Peyer's patch (tissue), 4 donors: ENCODE measurements at regions not wholly inside any gene's neighbourhood (a gene's known extent, or its start where the extent isn't known, plus 50 kb on each side); places are given as distances from the start of the nearest gene placed in this dataset.

Experiments used
- DNase-seq, 3 donors: peaks; one replicate each; pipeline ENCODE4 v3.0.0-alpha.2; 2017 to 2019
- H3K27ac ChIP-seq, 4 donors: fragments of 200-600 bp; sonication (generic); one replicate each; pipeline ENCODE4 v1.5.1; 2016 to 2019
- H3K27me3 ChIP-seq, 2 donors: fragments of 200-600 bp; sonication (generic); one replicate each; pipeline ENCODE4 v1.5.1; 2019
- H3K36me3 ChIP-seq, 3 donors: fragments of 200-600 bp; sonication (generic); one replicate each; pipeline ENCODE4 v1.5.1; 2016 to 2019
- H3K4me1 ChIP-seq, 4 donors: fragments of 200-600 bp; sonication (generic); one replicate each; pipeline ENCODE4 v1.5.1; 2016 to 2019
- H3K4me3 ChIP-seq, 4 donors: fragments of 200-600 bp; sonication (generic); 1 replicate in 3 of 4; 2 replicates in 1 of 4; pipeline ENCODE4 v1.5.1; 2016 to 2019; ENCODE audit warnings: mild to moderate bottlenecking in 1 of 4
- H3K9me3 ChIP-seq, 4 donors: fragments of 200-600 bp; sonication (generic); one replicate each; pipeline ENCODE4 v1.5.1; 2016 to 2019; ENCODE audit warnings: mild to moderate bottlenecking in 1 of 4
- CTCF ChIP-seq, 6 experiments: fragments of 450-650 bp in 4 of 6; fragments of 200-600 bp in 2 of 6; sonication (generic) in 1 of 6; IDR thresholded peaks; one replicate each; pipeline ENCODE4 v1.5.1; 2017 to 2019; ENCODE audit warnings: antibody characterized with exemption in 6 of 6, mild to moderate bottlenecking in 3 of 6, moderate library complexity in 1 of 6
- POLR2A ChIP-seq, 2 donors: fragments of 450-650 bp; IDR thresholded peaks; one replicate each; pipeline ENCODE4 v1.5.1; 2017; ENCODE audit warnings: antibody characterized with exemption in 2 of 2, mild to moderate bottlenecking in 2 of 2, moderate library complexity in 2 of 2

GRCh38 chr4:159757499-159757898 is 654.6 kb downstream of the RAPGEF2 start:
- H3K27ac ChIP-seq: no peak overlapping the region
- no peaks in the 10 kb centered on the region for H3K9me3 ChIP-seq
- TF ChIP-seq CTCF (IDR thresholded peaks at IDR 0.05) (no peak), POLR2A (IDR thresholded peaks at IDR 0.05) (no peak)
- no peak for DNase-seq
- H3K4me3 ChIP-seq: no peak overlapping the region
- H3K36me3 ChIP-seq: no peaks in the 10 kb centered on the region
- no peaks in the 10 kb centered on the region for H3K4me1 ChIP-seq
- H3K27me3 ChIP-seq: no peaks in the 10 kb centered on the region

- H3K36me3 ChIP-seq: no peaks in the 10 kb centered on the region
- DNase-seq: no peak
- no peak overlapping the region for H3K27ac ChIP-seq
- H3K27me3 ChIP-seq: no peaks in the 10 kb centered on the region
- no peak for TF ChIP-seq POLR2A (IDR thresholded peaks at IDR 0.05)
- no peak for TF ChIP-seq CTCF (IDR thresholded peaks at IDR 0.05)
- H3K9me3 ChIP-seq: no peaks in the 10 kb centered on the region
- no peaks in the 10 kb centered on the region for H3K4me1 ChIP-seq
- no peak overlapping the region for H3K4me3 ChIP-seq
Measured at GRCh38 chr4:159758061-159758460, 655.2 kb downstream of the RAPGEF2 start.

- H3K36me3 ChIP-seq: no peaks in the 10 kb centered on the region
- no peak for DNase-seq
- TF ChIP-seq POLR2A (IDR thresholded peaks at IDR 0.05) (no peak), CTCF (IDR thresholded peaks at IDR 0.05) (no peak)
- no peaks in the 10 kb centered on the region for H3K9me3 ChIP-seq
- no peak overlapping the region for H3K27ac ChIP-seq
- H3K4me1 ChIP-seq: no peaks in the 10 kb centered on the region
- H3K27me3 ChIP-seq: no peaks in the 10 kb centered on the region
- H3K4me3 ChIP-seq: no peak overlapping the region
Measured at GRCh38 chr4:159762672-159763071, 659.8 kb downstream of the RAPGEF2 start.

GRCh38 chr4:159764343-159764952 is 661.6 kb downstream of the RAPGEF2 start:
- Histone ChIP-seq H3K27me3 (no peaks in the 10 kb centered on the region), H3K4me1 (no peaks in the 10 kb centered on the region), H3K36me3 (no peaks in the 10 kb centered on the region), H3K27ac (no peak overlapping the region), H3K4me3 (no peak overlapping the region), H3K9me3 (no peaks in the 10 kb centered on the region)
- no peak for TF ChIP-seq POLR2A (IDR thresholded peaks at IDR 0.05)
- peak in 4 of 6 experiments; percentile 26 to 57 (median 42) for TF ChIP-seq CTCF (IDR thresholded peaks at IDR 0.05)
- no peak for DNase-seq

GRCh38 chr4:159765382-159765781 is 662.5 kb downstream of the RAPGEF2 start:
- H3K4me1 ChIP-seq: no peaks in the 10 kb centered on the region
- H3K27me3 ChIP-seq: no peaks in the 10 kb centered on the region
- H3K36me3 ChIP-seq: no peaks in the 10 kb centered on the region
- H3K4me3 ChIP-seq: no peak overlapping the region
- no peak overlapping the region for H3K27ac ChIP-seq
- TF ChIP-seq POLR2A (IDR thresholded peaks at IDR 0.05) (no peak), CTCF (IDR thresholded peaks at IDR 0.05) (no peak)
- H3K9me3 ChIP-seq: no peaks in the 10 kb centered on the region
- DNase-seq: no peak

- no peak for TF ChIP-seq CTCF (IDR thresholded peaks at IDR 0.05)
- TF ChIP-seq POLR2A (IDR thresholded peaks at IDR 0.05): no peak
Measured at GRCh38 chr4:159766241-159766640, 663.4 kb downstream of the RAPGEF2 start.

More at GRCh38 chr4:159766241-159766640, 663.4 kb downstream of the RAPGEF2 start:
- Histone ChIP-seq H3K4me3 (no peak overlapping the region), H3K36me3 (no peaks in the 10 kb centered on the region), H3K9me3 (no peaks in the 10 kb centered on the region), H3K4me1 (no peaks in the 10 kb centered on the region), H3K27ac (no peak overlapping the region), H3K27me3 (no peaks in the 10 kb centered on the region)
- no peak for DNase-seq
